ENCODE measurements at regions not wholly inside any gene's neighbourhood (a gene's known extent, or its start where the extent isn't known, plus 50 kb on each side); places are given as distances from the start of the nearest gene placed in this dataset.

DNA sequence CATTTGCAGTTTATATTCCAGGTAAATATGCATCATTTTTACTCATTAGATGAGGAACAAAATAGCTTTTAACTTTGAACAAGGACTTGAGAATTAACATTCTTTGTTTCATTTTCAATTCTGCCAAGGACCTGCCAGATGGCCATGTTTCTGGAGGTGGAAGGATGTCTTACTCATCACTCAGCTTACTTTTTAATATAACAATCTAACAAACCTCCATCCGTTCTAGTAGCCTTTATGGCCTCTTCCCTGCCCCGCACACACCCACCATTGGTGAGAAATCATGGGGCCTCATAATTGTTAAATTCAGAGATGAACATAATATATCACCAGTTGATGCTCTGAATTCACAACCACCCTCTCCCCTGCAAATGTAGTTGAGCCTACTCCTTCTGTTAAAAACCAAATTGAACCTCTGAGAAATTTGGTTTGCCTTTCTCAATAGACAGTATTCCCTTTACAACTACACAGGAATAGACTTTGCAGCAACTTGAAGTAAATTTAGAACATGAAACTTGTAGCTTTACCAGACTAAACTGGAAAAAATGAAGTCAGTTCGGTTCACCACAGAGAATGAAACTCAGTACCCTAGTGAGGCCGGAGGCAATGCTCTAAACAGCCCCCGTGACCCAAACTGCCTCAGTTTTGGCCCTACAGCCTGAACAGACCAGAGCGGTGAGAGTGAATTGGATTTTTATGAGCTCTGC lies 50.1 kb upstream of the ACSL4 start:
- no peak for TF ChIP-seq FOXM1 (IDR thresholded peaks at IDR 0.05; ENCODE audit: borderline replicate concordance)
- TF ChIP-seq, protein P1, sequence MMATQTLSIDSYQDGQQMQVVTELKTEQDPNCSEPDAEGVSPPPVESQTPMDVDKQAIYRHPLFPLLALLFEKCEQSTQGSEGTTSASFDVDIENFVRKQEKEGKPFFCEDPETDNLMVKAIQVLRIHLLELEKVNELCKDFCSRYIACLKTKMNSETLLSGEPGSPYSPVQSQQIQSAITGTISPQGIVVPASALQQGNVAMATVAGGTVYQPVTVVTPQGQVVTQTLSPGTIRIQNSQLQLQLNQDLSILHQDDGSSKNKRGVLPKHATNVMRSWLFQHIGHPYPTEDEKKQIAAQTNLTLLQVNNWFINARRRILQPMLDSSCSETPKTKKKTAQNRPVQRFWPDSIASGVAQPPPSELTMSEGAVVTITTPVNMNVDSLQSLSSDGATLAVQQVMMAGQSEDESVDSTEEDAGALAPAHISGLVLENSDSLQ (IDR thresholded peaks at IDR 0.05) = no peak
- no peak for TF ChIP-seq FOXK2 (IDR thresholded peaks at IDR 0.05)
- TF ChIP-seq SP1 (IDR thresholded peaks at IDR 0.05) = no peak
- no peak for TF ChIP-seq ZNF384 (IDR thresholded peaks at IDR 0.05)
- no peak for TF ChIP-seq L3MBTL2 (conservative IDR thresholded peaks at IDR 0.05)
- no peak for TF ChIP-seq HDGF (IDR thresholded peaks at IDR 0.05; ENCODE audit: borderline replicate concordance)
- TF ChIP-seq FOXA1 (IDR thresholded peaks at IDR 0.05) = no peak
- no peak for TF ChIP-seq BHLHE40 (IDR thresholded peaks at IDR 0.05; ENCODE audit: borderline replicate concordance)
- no peak for TF ChIP-seq SUZ12 (IDR thresholded peaks at IDR 0.05)
- no peak for TF ChIP-seq NFRKB (IDR thresholded peaks at IDR 0.05)
- no peak for TF ChIP-seq CTBP1 (IDR thresholded peaks at IDR 0.05; ENCODE audit: borderline replicate concordance)
- no peak for TF ChIP-seq TARDBP (IDR thresholded peaks at IDR 0.05)
- no peak for TF ChIP-seq ELF4 (IDR thresholded peaks at IDR 0.05)

Data from HEK293T (cell line).